ENCODE measurements at regions not wholly inside any gene's neighbourhood (a gene's known extent, or its start where the extent isn't known, plus 50 kb on each side); places are given as distances from the start of the nearest gene placed in this dataset.

DNA sequence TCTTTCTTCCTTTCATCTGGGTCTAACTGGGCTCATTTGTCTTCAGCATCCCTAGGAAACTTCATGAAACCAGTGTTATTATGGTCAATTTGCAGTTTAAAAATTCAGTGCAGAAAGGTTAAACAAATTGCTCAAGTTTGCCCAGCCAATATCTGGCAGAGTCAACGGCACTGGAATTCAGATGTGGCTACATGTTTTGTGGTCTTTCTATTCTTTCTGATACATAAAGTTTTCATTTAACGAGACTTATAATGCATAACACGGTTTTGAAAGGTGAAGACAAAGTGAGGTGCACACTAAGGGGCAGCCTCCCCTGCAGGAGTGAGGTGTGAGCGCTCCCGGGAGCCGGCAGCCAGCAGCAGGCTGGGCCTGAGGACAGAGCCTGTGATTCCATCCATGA lies 164.6 kb downstream of the RTP5 start:
- no peaks in the 10 kb centered on the region; the same call in 2 of the 3 replicates for H3K9me3 ChIP-seq (replicated peaks; ENCODE audit: control insufficient read depth, insufficient read depth, low read length)
- no peaks in the 10 kb centered on the region for H3K79me2 ChIP-seq (ENCODE audit: control insufficient read depth, insufficient read depth, low read length)
- TF ChIP-seq, protein P1, sequence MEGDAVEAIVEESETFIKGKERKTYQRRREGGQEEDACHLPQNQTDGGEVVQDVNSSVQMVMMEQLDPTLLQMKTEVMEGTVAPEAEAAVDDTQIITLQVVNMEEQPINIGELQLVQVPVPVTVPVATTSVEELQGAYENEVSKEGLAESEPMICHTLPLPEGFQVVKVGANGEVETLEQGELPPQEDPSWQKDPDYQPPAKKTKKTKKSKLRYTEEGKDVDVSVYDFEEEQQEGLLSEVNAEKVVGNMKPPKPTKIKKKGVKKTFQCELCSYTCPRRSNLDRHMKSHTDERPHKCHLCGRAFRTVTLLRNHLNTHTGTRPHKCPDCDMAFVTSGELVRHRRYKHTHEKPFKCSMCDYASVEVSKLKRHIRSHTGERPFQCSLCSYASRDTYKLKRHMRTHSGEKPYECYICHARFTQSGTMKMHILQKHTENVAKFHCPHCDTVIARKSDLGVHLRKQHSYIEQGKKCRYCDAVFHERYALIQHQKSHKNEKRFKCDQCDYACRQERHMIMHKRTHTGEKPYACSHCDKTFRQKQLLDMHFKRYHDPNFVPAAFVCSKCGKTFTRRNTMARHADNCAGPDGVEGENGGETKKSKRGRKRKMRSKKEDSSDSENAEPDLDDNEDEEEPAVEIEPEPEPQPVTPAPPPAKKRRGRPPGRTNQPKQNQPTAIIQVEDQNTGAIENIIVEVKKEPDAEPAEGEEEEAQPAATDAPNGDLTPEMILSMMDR (IDR thresholded peaks at IDR 0.05 in 2 of 3, conservative IDR thresholded peaks at IDR 0.05 in 1 of 3; ENCODE audit: control insufficient read depth in 2 of 3, extremely low read depth in 1 of 3, insufficient read depth in 1 of 3, low read depth in 3 of 3, low read length in 3 of 3): no peak
- TF ChIP-seq JUND (IDR thresholded peaks at IDR 0.05; ENCODE audit: low read depth, low read length) (no peak), NFYA (IDR thresholded peaks at IDR 0.05; ENCODE audit: borderline replicate concordance, low read depth, low read length) (no peak), BRCA1 (IDR thresholded peaks at IDR 0.05; ENCODE audit: low read depth, low read length) (no peak), ETV6 (conservative IDR thresholded peaks at IDR 0.05 in 1 of 2, IDR thresholded peaks at IDR 0.05 in 1 of 2; ENCODE audit: borderline replicate concordance in 1 of 2, low read depth in 1 of 2) (no peak), PAX5 (IDR thresholded peaks at IDR 0.05; ENCODE audit: borderline replicate concordance, low read depth, low read length) (no peak), KAT2A (conservative IDR thresholded peaks at IDR 0.05; ENCODE audit: control insufficient read depth, low read depth, low read length) (no peak), SPI1 (IDR thresholded peaks at IDR 0.05; ENCODE audit: borderline replicate concordance, insufficient read depth, low read depth, low read length) (no peak), ZNF207 (IDR thresholded peaks at IDR 0.05; ENCODE audit: borderline replicate concordance) (no peak), CBX5 (IDR thresholded peaks at IDR 0.05; ENCODE audit: low read depth) (no peak), STAT1 (conservative IDR thresholded peaks at IDR 0.05) (no peak), ZNF217 (IDR thresholded peaks at IDR 0.05) (no peak), NR2C2 (IDR thresholded peaks at IDR 0.05; ENCODE audit: borderline replicate concordance, control insufficient read depth, insufficient read length, low read depth) (no peak), POLR2AphosphoS5 (IDR thresholded peaks at IDR 0.05; ENCODE audit: low read length) (no peak), NRF1 (conservative IDR thresholded peaks at IDR 0.05; ENCODE audit: low read depth, low read length) (no peak), KDM1A (IDR thresholded peaks at IDR 0.05; ENCODE audit: borderline replicate concordance) (no peak), MYB (IDR thresholded peaks at IDR 0.05; ENCODE audit: borderline replicate concordance, low read depth, low read length) (no peak)
- TF ChIP-seq, protein P2, sequence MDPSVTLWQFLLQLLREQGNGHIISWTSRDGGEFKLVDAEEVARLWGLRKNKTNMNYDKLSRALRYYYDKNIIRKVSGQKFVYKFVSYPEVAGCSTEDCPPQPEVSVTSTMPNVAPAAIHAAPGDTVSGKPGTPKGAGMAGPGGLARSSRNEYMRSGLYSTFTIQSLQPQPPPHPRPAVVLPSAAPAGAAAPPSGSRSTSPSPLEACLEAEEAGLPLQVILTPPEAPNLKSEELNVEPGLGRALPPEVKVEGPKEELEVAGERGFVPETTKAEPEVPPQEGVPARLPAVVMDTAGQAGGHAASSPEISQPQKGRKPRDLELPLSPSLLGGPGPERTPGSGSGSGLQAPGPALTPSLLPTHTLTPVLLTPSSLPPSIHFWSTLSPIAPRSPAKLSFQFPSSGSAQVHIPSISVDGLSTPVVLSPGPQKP (IDR thresholded peaks at IDR 0.05; ENCODE audit: low read depth, low read length): no peak
- TF ChIP-seq, protein P3, sequence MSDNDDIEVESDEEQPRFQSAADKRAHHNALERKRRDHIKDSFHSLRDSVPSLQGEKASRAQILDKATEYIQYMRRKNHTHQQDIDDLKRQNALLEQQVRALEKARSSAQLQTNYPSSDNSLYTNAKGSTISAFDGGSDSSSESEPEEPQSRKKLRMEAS (IDR thresholded peaks at IDR 0.05; ENCODE audit: low read depth, low read length): no peak
- SMC1A ChIA-PET (ENCODE audit: uncharacterized antibody, unreplicated experiment): no interaction called here
- WGBS (ENCODE audit: insufficient coverage, insufficient replicate concordance, low lambda C conversion rate, missing lambda C conversion rate): 41% methylated on average over 6 of the region's 6 CpGs
- in situ Hi-C loops (cut with MboI): no loop called here
- no peaks in the 10 kb centered on the region for H3K36me3 ChIP-seq (ENCODE audit: control insufficient read depth in 2 of 2, insufficient read depth in 2 of 2, low read length in 1 of 2)
- H3K27ac ChIP-seq (ENCODE audit: control insufficient read depth, insufficient read depth): no peak overlapping the region
- DNase-seq (ENCODE audit: low read depth, low spot score) (no peak), ATAC-seq (no peak), FAIRE-seq (no peak)
- intact Hi-C loops (cut with micrococcal nuclease; ENCODE audit: unreplicated experiment): no loop called here
- CTCF ChIA-PET: interaction anchor here (1.9 kb wide), 1 partner anchor 11 kb away, joined by 5 read pairs; no protein-coding TSS in a partner anchor
- H4K20me1 ChIP-seq (ENCODE audit: control insufficient read depth, insufficient read depth): no peaks in the 10 kb centered on the region
- no peak overlapping the region for H2AFZ ChIP-seq (ENCODE audit: control insufficient read depth, low read depth, low read length)
- no peak overlapping the region for H3K9ac ChIP-seq (ENCODE audit: control insufficient read depth, insufficient read depth, low read length)
- H3K4me2 ChIP-seq (ENCODE audit: control insufficient read depth, insufficient read depth): no peak overlapping the region
- H3K4me3 ChIP-seq: no peak overlapping the region
- POLR2A ChIA-PET: no interaction called here
- H3K4me1 ChIP-seq (ENCODE audit: control insufficient read depth, insufficient read depth, low read length): no peaks in the 10 kb centered on the region
- peaks cover 2 to 3% of the 10 kb centered on the region in 2 experiments for H3K27me3 ChIP-seq (replicated peaks in 1 of 2; ENCODE audit: control insufficient read depth in 2 of 2, insufficient read depth in 2 of 2, low read length in 1 of 2)
- BruUV-seq (replicated peaks): no TSS peak
- RAD21 ChIA-PET (ENCODE audit: unreplicated experiment): no interaction called here
